A549 (cell line): ENCODE measurements at regions not wholly inside any gene's neighbourhood (a gene's known extent, or its start where the extent isn't known, plus 50 kb on each side); places are given as distances from the start of the nearest gene placed in this dataset.

Experiments
- ATAC-seq, 2 experiments: fragments of 200-7000 bp in 1 of 2; fragments of >200 bp in 1 of 2; cut with Nextera tagmentation in 1 of 2; cut with Tn5 transposase in 1 of 2; 3 replicates each; pipeline versions ENCODE4 v1.8.0 to v1.9.1; 2018 to 2020; ENCODE audit warnings: mild to moderate bottlenecking in 1 of 2, moderate library complexity in 1 of 2
- CTCF ChIA-PET: fragments of 300-600 bp; sonication (Branson Sonifier 250); formaldehyde crosslinking; extraction: SDS; loops from one replicate; lab custom pipeline; 2021; ENCODE audit warnings: antibody characterized with exemption, inconsistent platforms; lab: Yijun Ruan, JAX
- POLR2A ChIA-PET: fragments of 350-600 bp; formaldehyde crosslinking; extraction: SDS; loops from one replicate; lab custom pipeline; 2021; ENCODE audit warnings: antibody characterized with exemption, inconsistent platforms; lab: Yijun Ruan, JAX
- DNase-seq, 2 experiments: peaks; one replicate each; pipeline versions ENCODE4 v3.0.0 to v3.0.0-alpha.2; 2011 to 2016; ENCODE audit warnings: low read depth in 1 of 2, low spot score in 1 of 2
- FAIRE-seq: peaks from 2 replicates; lab custom pipeline; 2011; peaks lifted over from hg19 to GRCh38; lab: Jason Lieb, UNC
- H3K27ac ChIP-seq, 2 experiments: fragments of >200 bp; sonication (Bioruptor Twin); formaldehyde crosslinking; 3 replicates each; pipeline ENCODE4 v1.5.1; 2016 to 2017
- H3K4me1 ChIP-seq: fragments of >200 bp; sonication (Bioruptor Twin); formaldehyde crosslinking; 3 replicates; pipeline ENCODE4 v1.6.1; 2016
- H3K4me2 ChIP-seq: fragments of >200 bp; sonication (Bioruptor Twin); formaldehyde crosslinking; 3 replicates; pipeline ENCODE4 v1.6.1; 2016
- H3K4me3 ChIP-seq: fragments of >200 bp; sonication (Bioruptor Twin); formaldehyde crosslinking; 3 replicates; pipeline ENCODE4 v1.5.1; 2016
- H3K9me3 ChIP-seq: fragments of >200 bp; sonication (Bioruptor Twin); formaldehyde crosslinking; 3 replicates; pipeline ENCODE4 v1.6.1; 2016
- ATOH8 ChIP-seq: fragments of 250-450 bp; sonication (Bioruptor Pico); IDR thresholded peaks from 2 replicates; pipeline ENCODE4 v1.5.0; 2020; ENCODE audit warnings: low read depth, mild to moderate bottlenecking, moderate library complexity
- BCL3 ChIP-seq: fragments of >200 bp; sonication (Bioruptor Twin); formaldehyde crosslinking; IDR thresholded peaks from 3 replicates; pipeline ENCODE4 v1.6.1; 2016
- BHLHE40 ChIP-seq: IDR thresholded peaks from 2 replicates; pipeline ENCODE4 v1.6.1; 2012; ENCODE audit warnings: low read depth, low read length, inconsistent platforms
- CBX8 ChIP-seq: fragments of 200-600 bp; sonication (generic); IDR thresholded peaks from 2 replicates; pipeline ENCODE4 v1.6.1; 2016
- CHD2 ChIP-seq: fragments of 150-350 bp; IDR thresholded peaks from 2 replicates; pipeline ENCODE4 v1.6.1; 2014; ENCODE audit warnings: low read length; ENCODE audit not compliant: partially characterized antibody
- CTCF ChIP-seq: fragments of >200 bp; sonication (Bioruptor Twin); formaldehyde crosslinking; IDR thresholded peaks from 3 replicates; pipeline ENCODE4 v1.5.1; 2016
- EHF ChIP-seq: fragments of 250-450 bp; sonication (Bioruptor Pico); IDR thresholded peaks from 2 replicates; pipeline ENCODE4 v1.5.0; 2020; ENCODE audit warnings: mild to moderate bottlenecking
- EHMT2 ChIP-seq: fragments of 200-600 bp; sonication (generic); IDR thresholded peaks from 2 replicates; pipeline ENCODE4 v1.6.1; 2016; ENCODE audit warnings: antibody characterized with exemption, low read depth, mild to moderate bottlenecking, moderate library complexity
- ELK1 ChIP-seq: fragments of 150-350 bp; IDR thresholded peaks from 2 replicates; pipeline ENCODE4 v1.6.1; 2014; ENCODE audit warnings: low read depth, mild to moderate bottlenecking, low read length
- ESRRA ChIP-seq: fragments of 150-350 bp; IDR thresholded peaks from 2 replicates; pipeline ENCODE4 v1.6.1; 2014; ENCODE audit warnings: mild to moderate bottlenecking, low read length, borderline replicate concordance
- FOSB ChIP-seq: fragments of 250-450 bp; sonication (Bioruptor Pico); IDR thresholded peaks from 2 replicates; pipeline ENCODE4 v1.5.0; 2020; ENCODE audit warnings: mild to moderate bottlenecking, moderate library complexity
- FOXS1 ChIP-seq: fragments of 250-450 bp; sonication (Bioruptor Pico); IDR thresholded peaks from 2 replicates; pipeline ENCODE4 v1.5.0; 2020; ENCODE audit warnings: mild to moderate bottlenecking, moderate library complexity
- HES2 ChIP-seq: fragments of >200 bp; sonication (Bioruptor Twin); formaldehyde crosslinking; IDR thresholded peaks from 2 replicates; pipeline ENCODE4 v1.6.1; 2016
- HEYL ChIP-seq: fragments of 250-450 bp; sonication (Bioruptor Pico); IDR thresholded peaks from 2 replicates; pipeline ENCODE4 v1.8.0; 2021; ENCODE audit warnings: mild to moderate bottlenecking, moderate library complexity
- HOXA7 ChIP-seq: fragments of 250-450 bp; sonication (Bioruptor Pico); IDR thresholded peaks from 2 replicates; pipeline ENCODE4 v1.5.0; 2020; ENCODE audit warnings: mild to moderate bottlenecking, moderate library complexity
- HOXB5 ChIP-seq: fragments of 250-450 bp; sonication (Bioruptor Pico); IDR thresholded peaks from 2 replicates; pipeline ENCODE4 v1.5.0; 2020; ENCODE audit warnings: mild to moderate bottlenecking, moderate library complexity
- JUN ChIP-seq, 2 experiments: fragments of >200 bp; sonication (Bioruptor Twin); formaldehyde crosslinking; IDR thresholded peaks; 2 replicates in 1 of 2; 3 replicates in 1 of 2; pipeline ENCODE4 v1.6.1; 2016 to 2017
- MYC ChIP-seq: IDR thresholded peaks from 2 replicates; pipeline ENCODE4 v1.6.1; 2012; ENCODE audit warnings: mild to moderate bottlenecking, inconsistent platforms, low read length, improper control_type of control experiment, borderline replicate concordance
- NR3C1 ChIP-seq: fragments of >200 bp; sonication (Bioruptor Twin); formaldehyde crosslinking; IDR thresholded peaks from 3 replicates; pipeline ENCODE4 v1.6.1; 2017
- PHF8 ChIP-seq: fragments of 200-600 bp; sonication (generic); IDR thresholded peaks from 2 replicates; pipeline ENCODE4 v1.6.1; 2016; ENCODE audit warnings: low read depth, mild to moderate bottlenecking, antibody characterized with exemption, moderate library complexity, borderline replicate concordance
- RAD21 ChIP-seq, 2 experiments: fragments of >200 bp in 1 of 2; sonication (Bioruptor Twin) in 1 of 2; formaldehyde crosslinking in 1 of 2; IDR thresholded peaks in 1 of 2; conservative IDR thresholded peaks in 1 of 2; 2 replicates in 1 of 2; 3 replicates in 1 of 2; pipeline ENCODE4 v1.6.1; 2012 to 2018; ENCODE audit warnings: inconsistent platforms in 1 of 2
- RFX5 ChIP-seq: fragments of 450-650 bp; IDR thresholded peaks from 2 replicates; pipeline ENCODE4 v1.7.1; 2014; ENCODE audit warnings: antibody characterized with exemption, mild to moderate bottlenecking, moderate library complexity
- RNF2 ChIP-seq: fragments of 200-600 bp; sonication (generic); IDR thresholded peaks from 2 replicates; pipeline ENCODE4 v1.6.1; 2016; ENCODE audit warnings: low read depth, mild to moderate bottlenecking, antibody characterized with exemption, moderate library complexity, borderline replicate concordance
- SMC3 ChIP-seq: fragments of >200 bp; sonication (Bioruptor Twin); formaldehyde crosslinking; IDR thresholded peaks from 3 replicates; pipeline ENCODE4 v1.6.1; 2018; ENCODE audit warnings: inconsistent platforms
- ZC3H11A ChIP-seq: fragments of 450-650 bp; IDR thresholded peaks from 2 replicates; pipeline ENCODE4 v1.6.1; 2014; ENCODE audit warnings: antibody characterized with exemption, mild to moderate bottlenecking
- ZFP36 ChIP-seq: fragments of 450-650 bp; IDR thresholded peaks from 2 replicates; pipeline ENCODE4 v1.6.1; 2014; ENCODE audit warnings: borderline replicate concordance; ENCODE audit not compliant: partially characterized antibody
- WGBS: methylation state at CpG from one replicate; pipeline ENCODE4 v1.1.6; 2017; ENCODE audit errors: missing lambda C conversion rate; 5-methylcytosine and 5-hydroxymethylcytosine counted together

GRCh38 chr17:34163123-34163522, 92.0 kb upstream of the CCL2 start (continued):
- TF ChIP-seq ATOH8 (CRISPR knock-in tag) (no peak), RFX5 (no peak), ZC3H11A (no peak), NR3C1 (no peak), FOSB (CRISPR knock-in tag) (no peak)

- no peaks in the 10 kb centered on the region for H3K9me3 ChIP-seq
- no peak overlapping the region for H3K4me3 ChIP-seq
- H3K4me2 ChIP-seq, result peak overlapping the region; percentile 2; the same call in 1 of the 3 replicates
- DNase-seq (peak; percentile 23 to 29), FAIRE-seq (no peak), ATAC-seq (peak; percentile 79 to 87; a peak in 5 of 6 replicates)
- ChIA-PET CTCF (interaction anchor here (0.8 to 6.8 kb wide), 5 partner anchors 9 to 385 kb away, joined by 3 to 44 read pairs (median 6); no protein-coding TSS in a partner anchor), POLR2A (no interaction called here)
- H3K27ac ChIP-seq, result no peak overlapping the region
- TF ChIP-seq FOXS1 (CRISPR knock-in tag) (no peak), EHMT2 (no peak), ZFP36 (no peak), SMC3 (0 out of 3 replicates have a peak, but pooled peaks have one; percentile 19), ELK1 (no peak), RNF2 (no peak), ESRRA (no peak), CTCF (peak; percentile 32; the same call in 2 of the 3 replicates), HEYL (CRISPR knock-in tag) (no peak), BHLHE40 (no peak), PHF8 (no peak), HOXB5 (CRISPR knock-in tag) (no peak), HOXA7 (no peak), RAD21 (conservative IDR thresholded peaks at IDR 0.05 in 1 of 2, IDR thresholded peaks at IDR 0.05 in 1 of 2) (peak; percentile 43 to 54), JUN (IDR thresholded peaks at IDR 0.05) (no peak), EHF (CRISPR knock-in tag) (no peak), CHD2 (no peak), BCL3 (no peak), FOSB (CRISPR knock-in tag) (no peak), MYC (no peak), CBX8 (no peak), HES2 (no peak)
- H3K4me1 ChIP-seq, result no peaks in the 10 kb centered on the region
- WGBS, result 2% methylated on average over 6 of the region's 6 CpGs
These were observed 91.4 kb upstream of the CCL2 start for GRCh38 chr17:34163646-34164045.
